PFSK-1 (cell line): ENCODE measurements at regions not wholly inside any gene's neighbourhood (a gene's known extent, or its start where the extent isn't known, plus 50 kb on each side); places are given as distances from the start of the nearest gene placed in this dataset.

Experiments
- FOXP2 ChIP-seq: optimal IDR thresholded peaks from 2 replicates; pipeline ENCODE3; 2011; ENCODE audit warnings: borderline replicate concordance, control low read depth, inconsistent platforms; ENCODE audit not compliant: insufficient read depth; ENCODE audit errors: extremely low read length, extremely low read depth
- POLR2AphosphoS5 ChIP-seq: IDR thresholded peaks from 2 replicates; pipeline ENCODE4 v1.6.1; 2012; ENCODE audit warnings: low read depth, mild to moderate bottlenecking, control low read depth, low read length, moderate library complexity
- REST ChIP-seq, 2 experiments: IDR thresholded peaks; 2 replicates each; pipeline versions ENCODE4 v1.6.1 to v1.8.0; 2011 to 2012; ENCODE audit warnings: low read depth in 2 of 2, low read length in 2 of 2, control low read depth in 1 of 2, inconsistent platforms in 1 of 2, mild to moderate bottlenecking in 1 of 2, moderate library complexity in 1 of 2; ENCODE audit not compliant: insufficient read depth in 1 of 2
- TAF1 ChIP-seq: IDR thresholded peaks from 2 replicates; pipeline ENCODE4 v1.6.1; 2012; ENCODE audit warnings: low read length, control low read depth, borderline replicate concordance; ENCODE audit not compliant: insufficient read depth

- no peak for TF ChIP-seq TAF1
- TF ChIP-seq POLR2AphosphoS5 = no peak
- TF ChIP-seq REST (IDR thresholded peaks at IDR 0.05; ENCODE audit: insufficient read depth in 1 of 2, low read depth in 2 of 2, low read length in 2 of 2) = no peak
- TF ChIP-seq FOXP2 = no peak
These were observed 238.0 kb upstream of the ATP2B1 start for GRCh38 chr12:89946518-89947135.
